ENCODE measurements at regions not wholly inside any gene's neighbourhood (a gene's known extent, or its start where the extent isn't known, plus 50 kb on each side); places are given as distances from the start of the nearest gene placed in this dataset.

- Histone ChIP-seq H3K36me3 (ENCODE audit: control insufficient read depth, insufficient read depth, low read length) (no peaks in the 10 kb centered on the region), H3K27me3 (ENCODE audit: control insufficient read depth, insufficient read depth, low read length) (peaks cover 5% of the 10 kb centered on the region), H3K4me3 (ENCODE audit: low read depth, low read length) (no peak overlapping the region)
- TF ChIP-seq, protein P1, sequence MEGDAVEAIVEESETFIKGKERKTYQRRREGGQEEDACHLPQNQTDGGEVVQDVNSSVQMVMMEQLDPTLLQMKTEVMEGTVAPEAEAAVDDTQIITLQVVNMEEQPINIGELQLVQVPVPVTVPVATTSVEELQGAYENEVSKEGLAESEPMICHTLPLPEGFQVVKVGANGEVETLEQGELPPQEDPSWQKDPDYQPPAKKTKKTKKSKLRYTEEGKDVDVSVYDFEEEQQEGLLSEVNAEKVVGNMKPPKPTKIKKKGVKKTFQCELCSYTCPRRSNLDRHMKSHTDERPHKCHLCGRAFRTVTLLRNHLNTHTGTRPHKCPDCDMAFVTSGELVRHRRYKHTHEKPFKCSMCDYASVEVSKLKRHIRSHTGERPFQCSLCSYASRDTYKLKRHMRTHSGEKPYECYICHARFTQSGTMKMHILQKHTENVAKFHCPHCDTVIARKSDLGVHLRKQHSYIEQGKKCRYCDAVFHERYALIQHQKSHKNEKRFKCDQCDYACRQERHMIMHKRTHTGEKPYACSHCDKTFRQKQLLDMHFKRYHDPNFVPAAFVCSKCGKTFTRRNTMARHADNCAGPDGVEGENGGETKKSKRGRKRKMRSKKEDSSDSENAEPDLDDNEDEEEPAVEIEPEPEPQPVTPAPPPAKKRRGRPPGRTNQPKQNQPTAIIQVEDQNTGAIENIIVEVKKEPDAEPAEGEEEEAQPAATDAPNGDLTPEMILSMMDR (IDR thresholded peaks at IDR 0.05; ENCODE audit: insufficient read depth, low read length, poor library complexity, severe bottlenecking) = no peak
- no peak for DNase-seq (ENCODE audit: low read depth)
Observed at GRCh38 chr17:77022766-77023165, 118.0 kb upstream of the SEC14L1 start.

- no peak for DNase-seq (ENCODE audit: low read depth)
- TF ChIP-seq, protein P1 (IDR thresholded peaks at IDR 0.05; ENCODE audit: insufficient read depth, low read length, poor library complexity, severe bottlenecking) = no peak
- Histone ChIP-seq H3K27me3 (ENCODE audit: control insufficient read depth, insufficient read depth, low read length) (peaks cover 8% of the 10 kb centered on the region), H3K36me3 (ENCODE audit: control insufficient read depth, insufficient read depth, low read length) (no peaks in the 10 kb centered on the region), H3K4me3 (ENCODE audit: low read depth, low read length) (no peak overlapping the region)
Observed at GRCh38 chr17:77025781-77026180, 115.0 kb upstream of the SEC14L1 start.

DNA sequence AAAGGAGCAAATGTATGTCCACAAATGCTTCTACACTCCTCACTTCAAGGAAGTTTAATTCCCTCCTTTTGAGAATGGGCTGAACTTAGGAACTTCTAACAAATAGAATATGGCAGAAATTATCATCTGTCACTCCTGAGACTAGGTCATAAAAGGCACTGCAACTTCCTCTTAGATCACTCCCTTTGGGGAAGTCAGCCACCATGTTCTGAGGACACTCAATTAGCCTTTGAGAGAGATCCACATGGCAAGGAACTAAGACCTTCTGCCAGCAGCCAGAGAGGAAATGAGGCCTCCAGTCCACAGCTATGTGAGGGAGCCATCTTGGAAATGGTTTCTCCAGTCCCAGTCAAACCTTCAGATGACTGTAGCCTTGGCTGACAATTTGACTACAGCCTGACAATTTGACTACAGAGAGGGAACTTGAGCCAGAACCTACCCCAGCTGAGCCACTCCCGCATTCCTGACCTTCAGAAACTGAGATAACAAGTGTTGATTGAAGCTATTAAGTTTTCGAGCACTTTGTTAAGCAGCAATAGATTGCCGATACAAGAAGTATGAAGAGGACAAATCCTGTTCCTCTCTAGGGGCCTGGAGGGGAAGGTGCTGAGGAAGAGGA is 113.4 kb upstream of the SEC14L1 start:
- Histone ChIP-seq H3K36me3 (ENCODE audit: control insufficient read depth, insufficient read depth, low read length) (no peaks in the 10 kb centered on the region), H3K27me3 (ENCODE audit: control insufficient read depth, insufficient read depth, low read length) (peaks cover 8% of the 10 kb centered on the region), H3K4me3 (ENCODE audit: low read depth, low read length) (no peak overlapping the region)
- no peak for DNase-seq (ENCODE audit: low read depth)
- TF ChIP-seq, protein P1 (IDR thresholded peaks at IDR 0.05; ENCODE audit: insufficient read depth, low read length, poor library complexity, severe bottlenecking) = no peak

DNA sequence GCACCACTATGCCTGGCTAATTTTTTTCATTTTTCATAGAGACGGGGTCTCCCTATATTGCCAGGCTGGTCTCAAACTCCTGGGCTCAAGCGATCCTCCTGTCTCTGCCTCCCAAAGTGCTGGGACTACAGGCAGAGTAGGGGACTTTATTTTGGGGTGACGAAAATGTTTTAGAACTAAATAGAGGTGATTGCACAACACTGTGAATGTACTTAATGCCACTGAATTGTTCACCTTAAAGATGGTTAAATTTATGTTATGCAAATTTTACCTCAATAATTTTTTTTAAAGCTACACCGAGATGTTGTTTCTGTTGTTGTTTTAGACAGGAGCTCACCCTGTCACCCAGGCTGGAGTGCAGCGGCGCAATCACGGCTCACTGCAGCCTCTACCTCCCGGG is 111.9 kb upstream of the SEC14L1 start:
- no peak for DNase-seq (ENCODE audit: low read depth)
- H3K36me3 ChIP-seq (ENCODE audit: control insufficient read depth, insufficient read depth, low read length) = no peaks in the 10 kb centered on the region
- peaks cover 5% of the 10 kb centered on the region for H3K27me3 ChIP-seq (ENCODE audit: control insufficient read depth, insufficient read depth, low read length)
- H3K4me3 ChIP-seq (ENCODE audit: low read depth, low read length) = no peak overlapping the region
- TF ChIP-seq, protein P1 (IDR thresholded peaks at IDR 0.05; ENCODE audit: insufficient read depth, low read length, poor library complexity, severe bottlenecking) = no peak

DNA sequence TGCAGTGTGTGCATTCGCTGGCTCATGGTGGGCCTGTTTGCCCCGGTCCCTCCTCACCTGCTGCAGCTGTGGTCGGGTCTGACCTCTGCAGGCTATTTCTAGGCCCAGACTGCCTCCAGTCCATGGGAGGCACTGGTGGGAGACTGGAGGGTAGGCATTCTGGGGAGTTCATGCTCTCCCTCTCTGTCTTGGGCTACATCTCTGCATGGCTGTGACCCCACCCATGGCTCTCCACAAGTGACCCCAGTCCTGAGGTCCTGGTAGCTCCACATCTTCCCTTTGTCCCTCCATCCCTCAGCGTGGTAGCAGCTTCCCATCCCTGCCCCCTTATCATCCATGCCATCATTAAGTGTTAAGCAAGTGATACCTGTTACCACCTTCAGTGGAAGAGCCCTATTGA is 107.8 kb upstream of the SEC14L1 start:
- DNase-seq (ENCODE audit: low read depth) = no peak
- TF ChIP-seq, protein P1 (IDR thresholded peaks at IDR 0.05; ENCODE audit: insufficient read depth, low read length, poor library complexity, severe bottlenecking) = no peak
- Histone ChIP-seq H3K27me3 (ENCODE audit: control insufficient read depth, insufficient read depth, low read length) (peaks cover 33% of the 10 kb centered on the region), H3K36me3 (ENCODE audit: control insufficient read depth, insufficient read depth, low read length) (no peaks in the 10 kb centered on the region), H3K4me3 (ENCODE audit: low read depth, low read length) (no peak overlapping the region)

- H3K4me3 ChIP-seq (ENCODE audit: low read depth, low read length) = no peak overlapping the region
- TF ChIP-seq, protein P1 (IDR thresholded peaks at IDR 0.05; ENCODE audit: insufficient read depth, low read length, poor library complexity, severe bottlenecking) = no peak
- H3K27me3 ChIP-seq (ENCODE audit: control insufficient read depth, insufficient read depth, low read length) = peaks cover 31% of the 10 kb centered on the region
- DNase-seq (ENCODE audit: low read depth) = no peak
- no peaks in the 10 kb centered on the region for H3K36me3 ChIP-seq (ENCODE audit: control insufficient read depth, insufficient read depth, low read length)
Observed at GRCh38 chr17:77033892-77034404, 106.8 kb upstream of the SEC14L1 start.

All from kidney epithelial cell (primary cell).